C4-2B (cell line): ENCODE measurements at regions not wholly inside any gene's neighbourhood (a gene's known extent, or its start where the extent isn't known, plus 50 kb on each side); places are given as distances from the start of the nearest gene placed in this dataset.

ENCODE experiments used
- H3K27ac ChIP-seq: fragments of 450-650 bp; 2 replicates; pipeline ENCODE4 v1.5.1; 2017
- ZFX ChIP-seq: fragments of 450-650 bp; IDR thresholded peaks from 2 replicates; pipeline ENCODE4 v1.6.1; 2017
- TF ChIP-seq, protein P1 (sequence below): fragments of 450-650 bp; conservative IDR thresholded peaks from 2 replicates; pipeline ENCODE4 v1.5.1; 2017; ENCODE audit warnings: mild to moderate bottlenecking

DNA sequence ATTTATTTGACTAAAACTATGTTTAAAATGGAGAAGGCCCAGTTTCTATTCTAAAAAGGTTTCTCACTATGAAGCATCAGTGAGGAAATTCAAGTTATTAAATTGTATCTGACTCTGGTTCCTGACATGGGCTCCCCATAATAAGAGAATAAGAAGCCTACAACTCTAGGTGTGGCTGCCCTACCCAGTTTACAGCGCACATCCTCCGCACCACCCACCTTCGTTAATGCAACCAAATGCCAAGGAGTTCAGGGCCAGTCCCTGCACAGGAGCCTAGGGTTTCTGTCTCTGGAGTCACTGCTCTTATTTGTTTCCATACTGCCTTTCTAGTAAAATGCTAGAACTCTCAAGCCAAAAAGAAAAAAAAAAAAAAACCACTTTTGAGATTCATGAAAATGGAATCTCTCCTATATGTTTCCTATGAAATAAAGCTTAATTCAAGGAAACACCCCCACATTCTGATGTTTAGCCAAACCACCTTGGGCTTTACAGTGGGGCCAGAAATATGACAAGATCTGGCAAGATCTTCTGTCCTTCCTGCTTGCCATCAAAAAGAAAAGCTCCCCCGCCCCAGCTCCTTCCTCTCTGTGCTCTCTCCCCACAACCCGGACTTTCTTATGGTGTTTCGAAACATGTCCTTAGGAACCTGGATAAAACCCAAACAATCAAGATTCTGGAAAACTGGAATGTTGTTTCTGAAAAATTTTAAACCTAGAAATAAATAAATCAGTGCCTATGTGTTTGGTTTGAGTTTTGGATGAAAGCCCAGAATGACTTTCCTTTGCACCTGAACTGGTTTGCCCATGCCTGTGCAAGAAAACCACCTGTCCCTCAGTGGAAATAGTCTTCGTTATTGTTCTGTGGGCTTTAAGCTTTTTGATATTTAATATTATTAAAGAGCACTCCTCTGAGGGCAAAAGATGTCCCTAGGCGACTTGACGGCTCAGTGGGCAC, 136.7 kb downstream of the SP3 start:
- H3K27ac ChIP-seq = peak overlapping the region; percentile 77

DNA sequence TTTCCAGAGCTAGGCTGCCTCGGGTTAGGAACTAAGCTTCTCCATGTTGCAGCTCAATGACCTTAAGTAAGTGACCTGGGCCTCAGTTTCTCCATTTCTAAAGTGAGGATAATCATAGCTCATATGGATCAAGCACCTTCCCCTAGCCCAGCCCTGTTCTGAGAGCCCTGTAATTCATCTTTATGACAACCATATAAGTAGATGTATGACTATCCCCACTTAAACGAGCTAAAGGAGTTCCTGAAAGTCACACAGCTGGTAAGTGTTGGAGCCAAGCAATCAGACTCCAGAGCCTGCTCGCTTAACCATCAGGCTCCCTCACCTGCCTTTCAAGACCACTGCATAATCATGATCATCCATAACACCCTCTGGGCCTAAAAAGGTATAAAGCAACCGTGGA, 135.4 kb downstream of the SP3 start:
- H3K27ac ChIP-seq = peak overlapping the region; percentile 77
- TF ChIP-seq, protein P1, sequence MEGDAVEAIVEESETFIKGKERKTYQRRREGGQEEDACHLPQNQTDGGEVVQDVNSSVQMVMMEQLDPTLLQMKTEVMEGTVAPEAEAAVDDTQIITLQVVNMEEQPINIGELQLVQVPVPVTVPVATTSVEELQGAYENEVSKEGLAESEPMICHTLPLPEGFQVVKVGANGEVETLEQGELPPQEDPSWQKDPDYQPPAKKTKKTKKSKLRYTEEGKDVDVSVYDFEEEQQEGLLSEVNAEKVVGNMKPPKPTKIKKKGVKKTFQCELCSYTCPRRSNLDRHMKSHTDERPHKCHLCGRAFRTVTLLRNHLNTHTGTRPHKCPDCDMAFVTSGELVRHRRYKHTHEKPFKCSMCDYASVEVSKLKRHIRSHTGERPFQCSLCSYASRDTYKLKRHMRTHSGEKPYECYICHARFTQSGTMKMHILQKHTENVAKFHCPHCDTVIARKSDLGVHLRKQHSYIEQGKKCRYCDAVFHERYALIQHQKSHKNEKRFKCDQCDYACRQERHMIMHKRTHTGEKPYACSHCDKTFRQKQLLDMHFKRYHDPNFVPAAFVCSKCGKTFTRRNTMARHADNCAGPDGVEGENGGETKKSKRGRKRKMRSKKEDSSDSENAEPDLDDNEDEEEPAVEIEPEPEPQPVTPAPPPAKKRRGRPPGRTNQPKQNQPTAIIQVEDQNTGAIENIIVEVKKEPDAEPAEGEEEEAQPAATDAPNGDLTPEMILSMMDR = no peak
- TF ChIP-seq ZFX = no peak

More for the DNA sequence above, 136.7 kb downstream of the SP3 start:
- TF ChIP-seq, protein P1 = no peak
- TF ChIP-seq ZFX = no peak

DNA sequence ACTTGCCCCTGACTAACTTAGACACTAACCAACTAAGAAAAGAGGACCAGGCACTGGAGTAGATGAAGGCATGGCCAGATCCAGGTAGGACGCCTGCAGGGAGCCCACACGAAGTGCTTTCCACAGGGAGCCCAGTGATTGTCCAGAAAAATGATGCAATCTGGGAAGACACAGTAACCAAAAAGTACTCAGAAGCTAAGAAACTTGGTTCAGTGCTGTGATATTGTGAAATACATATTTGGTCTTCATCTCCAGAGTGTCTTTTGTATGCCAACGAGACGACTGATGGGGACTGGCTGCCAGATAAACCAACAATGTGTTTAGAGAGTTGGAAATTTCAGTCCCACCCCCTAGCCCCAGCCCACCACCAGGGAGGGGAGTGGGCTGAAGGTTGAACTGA, 135.0 kb downstream of the SP3 start:
- TF ChIP-seq, protein P1 = no peak
- TF ChIP-seq ZFX = no peak
- H3K27ac ChIP-seq = peak overlapping the region; percentile 77

DNA sequence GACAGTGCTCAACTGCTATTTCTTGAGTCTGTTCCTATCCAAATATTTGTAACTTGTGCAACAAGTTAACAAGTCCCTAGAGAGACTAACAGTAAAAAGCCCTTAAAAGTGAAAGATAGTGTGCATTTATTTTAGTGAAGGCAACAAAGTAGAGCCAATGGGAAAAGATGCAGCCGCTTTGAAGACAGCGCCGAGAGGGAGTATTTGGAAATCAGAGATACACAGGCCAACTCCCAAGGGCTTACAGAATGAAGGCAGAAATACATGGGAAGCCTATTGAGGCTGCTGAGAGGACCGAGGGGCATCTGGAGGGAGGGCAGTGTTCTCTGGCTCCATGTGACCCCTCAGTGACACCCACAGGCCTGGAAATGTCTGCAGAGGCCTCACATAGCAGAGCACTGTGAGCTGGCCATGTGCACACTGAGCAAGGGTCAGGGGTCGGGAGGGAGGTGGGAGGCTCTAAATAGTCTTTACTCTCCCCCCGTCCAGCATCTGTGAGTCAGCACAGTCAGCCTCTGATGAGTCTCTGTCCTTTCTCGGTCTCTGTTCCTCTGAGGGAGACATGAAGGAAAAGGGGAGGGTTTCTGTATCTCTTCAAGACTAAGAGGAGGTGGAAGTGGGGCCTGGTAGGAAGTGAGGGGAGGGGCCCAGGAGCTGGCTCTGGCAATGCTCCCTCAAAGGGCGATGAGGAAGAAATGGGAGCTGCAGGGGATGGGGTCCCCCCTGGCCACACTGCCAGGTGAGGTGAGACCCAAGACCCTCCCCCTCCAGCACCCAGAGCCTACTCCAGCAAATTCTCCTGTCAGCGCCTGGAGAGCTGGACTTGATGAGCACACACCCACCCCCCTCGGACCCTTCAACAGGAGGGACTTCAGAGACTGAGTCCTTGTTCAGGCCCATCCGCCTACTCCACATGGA, 133.6 kb downstream of the SP3 start:
- TF ChIP-seq, protein P1 = no peak
- no peak for TF ChIP-seq ZFX
- peak overlapping the region; percentile 34 for H3K27ac ChIP-seq

DNA sequence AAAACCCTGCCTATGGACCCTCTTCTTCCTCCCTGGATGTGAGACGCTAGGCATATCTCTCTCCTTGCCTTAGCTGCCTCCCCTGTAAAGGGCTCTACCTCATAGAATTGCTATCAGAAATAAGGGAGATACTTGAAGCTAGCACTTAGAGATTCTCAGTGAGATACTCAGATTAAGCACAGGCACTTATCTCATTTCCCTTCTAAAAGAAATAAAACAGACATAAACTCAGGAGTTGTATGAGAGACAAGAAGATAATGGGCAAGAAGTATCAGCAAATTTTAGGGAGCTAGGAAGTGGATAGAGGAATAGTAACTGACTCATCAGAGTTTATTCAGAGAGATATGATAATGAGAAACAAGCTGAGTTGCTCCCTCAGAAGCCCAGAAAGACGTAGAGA, 131.0 kb downstream of the SP3 start:
- TF ChIP-seq, protein P1 = no peak
- no peak for TF ChIP-seq ZFX
- no peak overlapping the region for H3K27ac ChIP-seq

DNA sequence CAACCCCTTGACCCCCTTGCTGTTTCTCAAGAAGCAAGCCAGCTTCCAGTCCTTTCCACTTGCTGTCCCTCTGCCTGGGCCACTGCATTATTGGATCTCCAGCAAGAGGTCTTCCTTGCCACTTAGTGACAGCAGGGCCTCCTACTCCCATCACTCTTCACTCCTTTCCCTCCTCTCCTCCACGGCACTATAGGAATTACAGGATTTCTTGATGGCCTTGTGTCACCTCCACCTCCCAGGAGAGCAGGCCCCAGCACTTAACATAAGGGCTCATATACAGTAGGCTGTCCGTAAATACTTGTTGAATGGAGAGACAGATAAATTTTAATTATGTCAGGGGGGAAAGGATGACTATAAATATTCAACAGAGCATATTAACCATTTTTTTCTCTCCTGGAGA, 129.4 kb downstream of the SP3 start:
- no peak overlapping the region for H3K27ac ChIP-seq
- no peak for TF ChIP-seq ZFX
- TF ChIP-seq, protein P1 = no peak

DNA sequence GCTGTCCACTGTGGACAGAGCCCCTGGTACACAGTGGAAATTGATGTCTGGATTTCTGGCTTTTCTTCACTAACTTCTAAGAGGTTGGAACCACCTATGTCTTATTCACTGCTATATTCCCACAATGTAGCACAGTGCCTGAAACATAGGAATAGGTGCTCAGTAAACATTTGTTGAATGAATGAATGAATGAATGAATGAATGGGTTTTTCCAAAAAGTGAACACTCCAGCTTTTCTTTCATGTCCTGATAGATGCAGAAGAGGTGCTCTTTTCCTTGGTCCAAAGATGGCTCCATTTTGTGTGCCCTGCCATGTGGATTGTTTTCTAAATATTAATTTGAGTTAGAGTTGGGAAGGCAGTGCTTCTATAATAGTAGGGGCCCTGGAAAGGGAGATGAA, 124.1 kb downstream of the SP3 start:
- no peak overlapping the region for H3K27ac ChIP-seq
- TF ChIP-seq, protein P1 = no peak
- no peak for TF ChIP-seq ZFX
